Suprapubic skin (tissue), 4 donors: ENCODE measurements at regions not wholly inside any gene's neighbourhood (a gene's known extent, or its start where the extent isn't known, plus 50 kb on each side); places are given as distances from the start of the nearest gene placed in this dataset.

ENCODE experiments used
- DNase-seq, 2 donors: peaks; one replicate each; pipeline ENCODE4 v3.0.0-alpha.2; 2019; ENCODE audit warnings: low spot score in 2 of 2
- H3K27ac ChIP-seq: fragments of 200-600 bp; sonication (generic); one replicate; pipeline ENCODE4 v1.5.1; 2019
- H3K27me3 ChIP-seq: fragments of 200-600 bp; sonication (generic); one replicate; pipeline ENCODE4 v1.5.1; 2019
- H3K36me3 ChIP-seq: fragments of 200-600 bp; sonication (generic); one replicate; pipeline ENCODE4 v1.5.1; 2019
- H3K4me1 ChIP-seq: fragments of 200-600 bp; sonication (generic); one replicate; pipeline ENCODE4 v1.5.1; 2019
- H3K4me3 ChIP-seq: fragments of 200-600 bp; sonication (generic); one replicate; pipeline ENCODE4 v1.5.1; 2019; ENCODE audit warnings: mild to moderate bottlenecking
- H3K9me3 ChIP-seq: fragments of 200-600 bp; sonication (generic); one replicate; pipeline ENCODE4 v1.5.1; 2019
- EP300 ChIP-seq: sonication (generic); formaldehyde crosslinking; IDR thresholded peaks from one replicate; pipeline ENCODE4 v1.6.1; 2017; ENCODE audit warnings: antibody characterized with exemption
- POLR2A ChIP-seq, 2 donors: fragments of 450-650 bp; IDR thresholded peaks; one replicate each; pipeline ENCODE4 v1.6.1; 2017; ENCODE audit warnings: antibody characterized with exemption in 2 of 2, mild to moderate bottlenecking in 2 of 2, moderate library complexity in 2 of 2
- POLR2AphosphoS5 ChIP-seq, 3 donors: sonication (generic); formaldehyde crosslinking; IDR thresholded peaks; one replicate each; pipeline ENCODE4 v1.6.1; 2017; ENCODE audit warnings: antibody characterized with exemption in 3 of 3
- WGBS: methylation state at CpG from one replicate; pipeline ENCODE4 v1.1.5; 2018; 5-methylcytosine and 5-hydroxymethylcytosine counted together
- TF ChIP-seq, protein P1 (sequence below), 2 donors: fragments of 200-600 bp in 1 of 2; fragments of 450-650 bp in 1 of 2; sonication (generic) in 1 of 2; IDR thresholded peaks; one replicate each; pipeline ENCODE4 v1.5.1; 2016 to 2019; ENCODE audit warnings: antibody characterized with exemption in 2 of 2, mild to moderate bottlenecking in 1 of 2, moderate library complexity in 1 of 2

DNA sequence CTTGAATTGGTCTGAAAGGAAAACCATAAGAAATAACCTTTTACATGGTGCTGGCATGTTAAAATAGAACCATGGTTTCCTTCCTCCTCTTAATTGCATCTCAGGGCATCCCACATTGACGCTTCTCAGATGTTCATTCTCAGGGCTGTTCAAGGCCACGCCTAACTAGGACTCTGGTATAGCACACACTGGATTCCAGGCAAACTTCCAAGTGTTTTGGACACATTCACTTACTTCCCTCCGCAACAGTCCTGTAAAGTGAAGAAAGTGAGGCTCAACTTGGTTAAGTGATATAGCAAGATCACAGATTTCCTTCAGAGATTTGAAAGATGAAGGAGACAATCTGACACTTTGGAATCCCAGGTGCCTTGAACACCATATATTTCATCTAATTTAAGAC is 244.8 kb downstream of the DUSP10 start:
- Histone ChIP-seq H3K9me3 (no peaks in the 10 kb centered on the region), H3K4me3 (no peak overlapping the region), H3K4me1 (no peaks in the 10 kb centered on the region), H3K27ac (no peak overlapping the region), H3K36me3 (no peaks in the 10 kb centered on the region), H3K27me3 (no peaks in the 10 kb centered on the region)
- TF ChIP-seq POLR2A (IDR thresholded peaks at IDR 0.05): no peak
- TF ChIP-seq, protein P1, sequence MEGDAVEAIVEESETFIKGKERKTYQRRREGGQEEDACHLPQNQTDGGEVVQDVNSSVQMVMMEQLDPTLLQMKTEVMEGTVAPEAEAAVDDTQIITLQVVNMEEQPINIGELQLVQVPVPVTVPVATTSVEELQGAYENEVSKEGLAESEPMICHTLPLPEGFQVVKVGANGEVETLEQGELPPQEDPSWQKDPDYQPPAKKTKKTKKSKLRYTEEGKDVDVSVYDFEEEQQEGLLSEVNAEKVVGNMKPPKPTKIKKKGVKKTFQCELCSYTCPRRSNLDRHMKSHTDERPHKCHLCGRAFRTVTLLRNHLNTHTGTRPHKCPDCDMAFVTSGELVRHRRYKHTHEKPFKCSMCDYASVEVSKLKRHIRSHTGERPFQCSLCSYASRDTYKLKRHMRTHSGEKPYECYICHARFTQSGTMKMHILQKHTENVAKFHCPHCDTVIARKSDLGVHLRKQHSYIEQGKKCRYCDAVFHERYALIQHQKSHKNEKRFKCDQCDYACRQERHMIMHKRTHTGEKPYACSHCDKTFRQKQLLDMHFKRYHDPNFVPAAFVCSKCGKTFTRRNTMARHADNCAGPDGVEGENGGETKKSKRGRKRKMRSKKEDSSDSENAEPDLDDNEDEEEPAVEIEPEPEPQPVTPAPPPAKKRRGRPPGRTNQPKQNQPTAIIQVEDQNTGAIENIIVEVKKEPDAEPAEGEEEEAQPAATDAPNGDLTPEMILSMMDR (IDR thresholded peaks at IDR 0.05): no peak
- TF ChIP-seq POLR2AphosphoS5 (IDR thresholded peaks at IDR 0.05): no peak
- TF ChIP-seq EP300: no peak
- WGBS: 67% methylated on average over 3 of the region's 3 CpGs
- no peak for DNase-seq

DNA sequence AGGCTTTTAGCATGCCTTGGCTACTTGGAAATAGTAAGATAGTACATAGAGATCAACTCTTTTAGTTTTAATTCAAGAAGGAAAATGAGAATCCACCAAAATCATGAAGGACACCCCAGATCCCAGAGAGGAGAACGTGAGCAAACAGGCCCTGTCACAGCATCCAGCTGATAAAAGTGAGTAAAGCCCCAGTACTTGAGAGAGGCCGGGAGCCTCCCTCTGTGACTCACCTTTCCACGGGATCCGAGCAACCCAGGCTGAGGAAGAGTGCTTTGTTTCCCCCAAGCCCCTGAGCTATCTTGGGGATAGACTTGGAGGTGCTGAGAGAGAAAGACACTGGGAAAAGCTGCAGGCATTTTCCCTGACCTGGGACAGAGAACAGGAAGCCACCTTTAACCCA is 238.6 kb downstream of the DUSP10 start:
- no peak for DNase-seq
- Histone ChIP-seq H3K27me3 (no peaks in the 10 kb centered on the region), H3K4me1 (no peaks in the 10 kb centered on the region), H3K27ac (no peak overlapping the region), H3K36me3 (no peaks in the 10 kb centered on the region), H3K9me3 (peaks cover 4% of the 10 kb centered on the region), H3K4me3 (no peak overlapping the region)
- no peak for TF ChIP-seq POLR2A (IDR thresholded peaks at IDR 0.05)
- no peak for TF ChIP-seq EP300
- TF ChIP-seq, protein P1 (IDR thresholded peaks at IDR 0.05): no peak
- TF ChIP-seq POLR2AphosphoS5 (IDR thresholded peaks at IDR 0.05): no peak
- 76% methylated on average over 4 of the region's 4 CpGs for WGBS

DNA sequence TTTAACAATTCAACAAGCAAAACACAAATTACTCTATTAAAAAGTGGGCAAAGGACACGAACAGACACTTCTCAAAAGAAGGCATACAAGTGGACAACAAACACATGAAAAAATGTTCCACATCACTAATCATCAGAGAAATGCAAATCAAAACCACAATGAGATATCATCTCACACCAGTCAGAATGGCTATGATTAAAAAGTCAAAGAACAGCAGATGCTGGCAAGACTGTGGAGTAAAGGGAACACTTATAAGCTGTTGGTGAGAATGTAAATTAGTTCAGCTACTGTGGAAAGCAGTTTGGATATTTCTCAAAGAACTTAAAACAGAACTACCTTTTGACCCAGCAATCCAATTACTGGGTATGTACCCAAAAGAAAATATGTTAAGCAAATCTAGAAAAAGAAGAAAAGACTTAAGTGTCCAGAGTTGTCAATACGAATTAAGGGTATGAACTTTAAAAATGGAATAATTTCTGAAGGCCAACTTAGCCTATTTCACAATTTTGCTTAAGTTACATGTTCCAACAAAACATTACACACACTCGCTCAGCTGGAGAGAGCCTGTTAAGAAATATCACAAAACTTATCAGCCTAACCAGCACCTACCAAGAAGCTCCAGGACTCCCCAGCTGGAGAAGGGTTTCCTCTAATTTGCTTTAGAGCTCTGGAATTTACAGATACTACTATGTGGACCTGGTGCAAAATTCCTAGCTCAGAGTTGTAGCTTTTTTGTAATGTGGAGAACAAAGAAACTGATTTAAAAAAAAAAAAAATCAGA is 232.1 kb downstream of the DUSP10 start:
- TF ChIP-seq, protein P1 (IDR thresholded peaks at IDR 0.05): no peak
- TF ChIP-seq EP300 (no peak), POLR2AphosphoS5 (IDR thresholded peaks at IDR 0.05) (no peak), POLR2A (IDR thresholded peaks at IDR 0.05) (no peak)
- peaks cover 5% of the 10 kb centered on the region for H3K4me1 ChIP-seq
- peaks cover 4% of the 10 kb centered on the region for H3K9me3 ChIP-seq
- WGBS: 74% methylated on average over 3 of the region's 3 CpGs
- H3K4me3 ChIP-seq: no peak overlapping the region
- no peak for DNase-seq
- H3K27me3 ChIP-seq: no peaks in the 10 kb centered on the region
- no peaks in the 10 kb centered on the region for H3K36me3 ChIP-seq
- no peak overlapping the region for H3K27ac ChIP-seq

DNA sequence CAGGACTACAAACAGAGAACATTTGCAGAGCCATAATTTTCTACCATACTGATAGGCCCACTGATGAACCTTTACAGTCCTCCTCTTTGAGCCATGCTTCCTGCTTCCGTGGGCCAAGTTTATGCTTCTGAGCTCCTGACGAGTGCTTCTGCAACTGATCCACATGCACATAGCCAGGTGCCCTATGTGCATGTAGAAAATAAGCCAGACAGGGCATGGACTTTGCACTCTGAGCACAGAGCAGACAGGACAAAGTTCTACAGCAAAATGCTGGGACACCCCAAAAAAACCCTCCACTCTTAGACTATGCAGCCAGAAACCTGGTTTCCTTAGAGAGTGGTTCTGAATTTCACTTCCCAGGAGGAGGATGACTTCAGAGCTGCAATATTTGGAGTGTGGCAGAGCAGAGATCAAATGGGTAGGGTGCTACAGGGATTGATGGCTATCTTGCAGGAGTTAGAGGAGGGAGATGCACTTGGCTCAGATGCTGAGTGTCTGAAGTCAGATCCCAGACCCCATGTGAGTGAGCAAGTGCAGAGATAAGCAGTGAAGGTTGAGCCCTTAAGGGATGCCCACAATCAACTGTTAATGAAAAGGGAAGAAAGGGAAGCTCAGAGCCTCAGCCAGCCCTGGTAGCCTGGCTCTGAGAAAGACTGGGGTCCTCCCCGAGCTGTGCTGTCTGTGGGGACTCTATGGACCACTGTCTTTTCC is 230.9 kb downstream of the DUSP10 start:
- no peak overlapping the region for H3K27ac ChIP-seq
- peaks cover 5% of the 10 kb centered on the region for H3K4me1 ChIP-seq
- TF ChIP-seq POLR2AphosphoS5 (IDR thresholded peaks at IDR 0.05) (no peak), EP300 (no peak), POLR2A (IDR thresholded peaks at IDR 0.05) (no peak)
- TF ChIP-seq, protein P1 (IDR thresholded peaks at IDR 0.05): no peak
- no peaks in the 10 kb centered on the region for H3K27me3 ChIP-seq
- 84% methylated on average over 3 of the region's 3 CpGs for WGBS
- H3K36me3 ChIP-seq: no peaks in the 10 kb centered on the region
- H3K4me3 ChIP-seq: no peak overlapping the region
- H3K9me3 ChIP-seq: no peaks in the 10 kb centered on the region
- no peak for DNase-seq

DNA sequence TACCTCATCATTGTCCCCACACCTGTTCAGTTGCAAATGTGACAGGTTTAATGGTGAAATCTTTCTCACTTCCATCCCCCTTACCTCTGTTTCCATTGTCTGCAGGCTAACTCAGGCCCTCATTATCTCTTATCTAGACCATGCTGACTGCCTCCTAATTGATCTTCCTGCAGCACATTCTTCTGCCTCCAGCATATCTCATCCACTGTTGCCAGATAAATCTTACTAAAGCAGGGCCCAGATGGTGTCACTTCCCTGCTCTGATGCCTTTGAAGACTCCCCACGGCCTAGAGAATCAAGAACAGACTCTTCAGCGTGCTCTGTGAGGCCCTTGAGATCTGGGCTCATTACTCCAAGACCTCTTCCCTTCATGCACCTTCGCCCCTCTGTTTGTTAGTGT is 230.1 kb downstream of the DUSP10 start:
- peaks cover 5% of the 10 kb centered on the region for H3K4me1 ChIP-seq
- no peak overlapping the region for H3K4me3 ChIP-seq
- no peak overlapping the region for H3K27ac ChIP-seq
- no peaks in the 10 kb centered on the region for H3K27me3 ChIP-seq
- TF ChIP-seq EP300 (no peak), POLR2AphosphoS5 (IDR thresholded peaks at IDR 0.05) (no peak), POLR2A (IDR thresholded peaks at IDR 0.05) (no peak)
- TF ChIP-seq, protein P1 (IDR thresholded peaks at IDR 0.05): no peak
- no peaks in the 10 kb centered on the region for H3K9me3 ChIP-seq
- no peak for DNase-seq
- 63% methylated on average over 3 of the region's 3 CpGs for WGBS
- no peaks in the 10 kb centered on the region for H3K36me3 ChIP-seq
